OCI-LY1 (cell line): ENCODE measurements at regions not wholly inside any gene's neighbourhood (a gene's known extent, or its start where the extent isn't known, plus 50 kb on each side); places are given as distances from the start of the nearest gene placed in this dataset.

ENCODE experiments used
- CTCF ChIP-seq: fragments of 200-600 bp; sonication (generic), shearing (Covaris generic); IDR thresholded peaks from 2 replicates; pipeline ENCODE4 v1.5.1; 2017; ENCODE audit warnings: mild to moderate bottlenecking, antibody characterized with exemption, low read length, moderate library complexity, mixed read lengths
- EZH2 ChIP-seq: fragments of 200-600 bp; sonication (generic), shearing (Covaris generic); IDR thresholded peaks from 2 replicates; pipeline ENCODE4 v1.8.0; 2017; ENCODE audit warnings: borderline replicate concordance, mixed run types, mild to moderate bottlenecking, antibody characterized with exemption, low read length, moderate library complexity, mixed read lengths

- TF ChIP-seq CTCF (no peak), EZH2 (no peak)
Observed at GRCh38 chr4:107314156-107314555, 278.0 kb upstream of the DKK2 start.
